Stimulated activated CD8-positive, alpha-beta memory T cell treated with anti-CD3 and anti-CD28 coated beads, Interleukin-15, amount 100 ng/mL, for 1 hour (primary cell): ENCODE measurements at regions not wholly inside any gene's neighbourhood (a gene's known extent, or its start where the extent isn't known, plus 50 kb on each side); places are given as distances from the start of the nearest gene placed in this dataset.

ENCODE experiments used
- DNase-seq: peaks from one replicate; pipeline ENCODE4 v3.0.0-alpha.2; 2020; ENCODE audit warnings: low read depth

DNA sequence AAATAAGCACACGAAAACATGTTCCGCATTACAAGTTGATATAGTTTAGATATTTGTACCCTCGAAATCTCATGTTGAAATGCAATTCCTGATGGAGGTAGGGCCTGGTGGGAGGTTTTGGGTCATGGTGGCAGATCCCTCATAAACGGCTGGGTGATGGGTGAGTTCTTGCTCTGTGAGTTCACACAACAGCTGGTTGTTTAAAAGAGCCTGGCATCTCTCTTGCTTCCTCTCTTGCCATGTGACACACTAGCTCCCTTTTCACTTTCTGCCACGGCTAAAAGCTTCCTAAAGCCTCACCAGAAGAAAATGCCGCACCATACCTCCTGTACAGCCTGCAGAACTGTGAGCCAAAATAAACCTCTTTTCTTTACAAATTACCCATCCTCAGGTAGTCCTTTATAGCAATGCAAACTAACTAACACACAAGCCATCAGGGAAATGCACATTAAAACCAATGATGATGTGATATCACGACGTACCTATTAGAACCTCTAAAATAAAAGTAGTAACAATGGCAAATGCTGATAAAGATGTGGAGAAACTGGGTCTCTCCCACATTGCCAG is 188.5 kb downstream of the ANAPC1 start:
- DNase-seq, result no peak

DNA sequence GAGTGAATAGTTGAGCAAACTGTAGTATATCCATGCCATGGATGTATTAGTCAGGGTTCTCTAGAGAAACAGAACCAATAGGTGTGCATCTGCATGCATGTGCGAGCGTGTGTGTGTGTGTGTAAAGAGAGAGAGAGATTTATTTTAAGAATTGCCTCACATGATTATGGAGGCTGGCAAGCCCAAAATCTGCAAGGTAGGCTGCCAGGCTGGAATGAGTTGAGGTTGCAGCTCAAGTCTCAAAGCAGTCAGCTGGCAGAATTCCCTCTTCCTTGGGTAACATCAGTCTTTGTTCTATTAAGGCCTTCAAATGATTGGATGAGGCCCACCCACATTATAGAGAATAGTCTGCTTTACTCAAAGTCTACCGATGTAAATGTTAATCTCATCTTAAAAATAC is 187.8 kb downstream of the ANAPC1 start:
- no peak for DNase-seq

DNA sequence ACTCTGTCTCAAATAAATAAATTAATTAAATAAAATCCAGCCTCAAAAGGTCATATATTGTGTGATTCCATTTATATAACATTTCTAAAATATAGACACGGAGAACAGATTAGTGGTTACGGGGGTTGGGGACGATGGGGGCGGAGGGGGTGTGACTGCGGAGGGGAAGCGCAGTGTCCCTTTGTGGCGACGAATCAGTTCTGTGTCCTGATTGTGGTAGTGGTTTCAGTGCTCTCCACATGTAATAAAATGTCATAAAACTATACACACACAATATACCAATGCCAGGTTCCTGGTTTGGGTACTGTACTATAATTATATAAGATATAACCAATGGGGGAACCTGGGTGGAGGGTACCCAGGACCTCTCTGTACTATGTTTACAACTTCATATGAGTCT is 186.4 kb downstream of the ANAPC1 start:
- no peak for DNase-seq

DNA sequence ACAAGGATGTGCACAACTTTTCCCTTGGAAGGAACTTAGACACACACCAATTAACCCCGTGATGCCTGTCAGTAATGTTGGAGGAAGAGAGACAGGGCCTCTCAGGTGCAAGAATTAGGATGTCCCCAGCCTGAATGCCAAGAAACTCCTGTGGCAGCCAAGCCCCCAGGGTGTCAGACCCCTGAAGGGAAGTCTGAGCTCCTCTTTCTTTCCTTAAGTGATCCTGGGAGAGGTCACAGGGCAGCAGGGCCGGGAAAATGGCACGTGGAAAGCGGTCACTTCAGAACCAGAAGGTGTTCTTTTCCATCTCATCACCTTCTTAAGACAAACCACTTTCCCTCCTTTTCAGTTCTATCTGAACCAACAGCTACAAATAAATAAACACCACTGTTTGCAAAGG is 185.9 kb downstream of the ANAPC1 start:
- DNase-seq, result no peak

DNA sequence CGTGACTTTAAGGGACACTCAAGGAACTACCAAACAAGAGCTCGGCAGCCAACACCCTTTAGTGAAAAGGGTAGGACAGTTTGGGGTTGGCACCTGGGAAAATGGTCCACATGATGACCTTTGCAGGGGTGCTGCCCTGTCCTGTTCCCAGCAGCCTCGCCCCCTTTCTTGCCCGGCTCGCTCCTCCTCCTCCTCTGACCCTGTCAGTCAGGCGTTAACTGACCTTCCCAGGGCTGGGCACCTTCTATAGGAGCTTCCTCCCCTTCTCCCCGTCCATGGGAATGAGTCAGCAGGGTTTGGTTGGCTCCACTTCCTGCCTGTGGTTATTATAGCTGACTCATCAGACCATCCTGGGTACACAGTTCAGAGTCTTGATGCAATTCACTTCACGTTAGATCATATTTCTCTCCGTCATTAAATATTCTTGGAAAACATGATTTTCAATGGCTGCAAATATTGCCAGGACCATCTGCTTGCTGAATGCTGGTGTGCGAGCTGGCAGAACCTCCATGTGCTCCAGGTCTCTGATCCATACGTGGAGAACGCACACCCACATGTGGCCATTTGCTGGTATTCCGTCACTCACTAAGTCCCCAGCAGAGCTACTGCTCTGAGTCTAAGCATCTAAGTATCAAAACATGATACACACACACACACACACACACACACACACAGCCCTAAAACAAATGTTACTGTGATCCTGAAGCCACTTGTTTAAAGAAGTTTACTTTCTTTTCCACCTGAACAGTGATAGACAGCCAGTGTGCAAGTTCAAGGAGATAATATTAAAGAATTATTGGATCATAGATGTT is 185.0 kb downstream of the ANAPC1 start:
- no peak for DNase-seq

DNA sequence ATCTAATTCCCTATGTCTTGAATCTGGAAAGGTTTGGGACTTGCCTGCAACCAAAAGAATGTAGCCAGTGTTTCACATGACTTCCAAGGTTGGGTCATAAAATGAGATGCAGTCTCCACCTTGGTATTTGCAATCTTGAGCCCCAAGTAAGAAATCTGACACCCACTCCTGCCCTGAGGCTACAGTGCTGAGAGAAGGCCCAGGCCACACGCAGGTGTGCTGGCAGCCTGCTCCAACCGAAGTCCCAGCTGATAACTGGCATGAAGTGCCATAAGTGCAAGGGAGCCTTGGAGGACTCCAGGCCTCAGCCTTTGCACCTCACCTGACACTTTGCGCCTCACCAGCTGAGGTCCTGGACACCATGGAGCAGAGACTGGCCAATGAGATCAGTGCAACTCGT is 182.7 kb downstream of the ANAPC1 start:
- no peak for DNase-seq

DNA sequence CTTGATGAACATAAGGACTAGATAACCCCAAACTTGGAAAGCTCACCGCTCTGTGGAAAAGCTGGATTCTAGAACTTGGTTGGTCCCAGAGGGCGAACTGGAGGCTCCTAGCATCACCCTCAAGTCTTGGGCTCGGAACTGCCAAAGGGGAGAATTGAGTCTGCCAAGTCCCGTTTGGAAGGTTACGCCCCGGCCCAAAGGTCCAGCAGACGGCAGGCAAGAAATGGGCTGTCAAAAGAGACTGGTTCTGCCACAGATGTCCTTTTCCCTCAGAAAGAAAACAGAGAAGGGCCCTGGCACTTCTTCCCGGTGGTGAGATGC is 182.2 kb downstream of the ANAPC1 start:
- no peak for DNase-seq

DNA sequence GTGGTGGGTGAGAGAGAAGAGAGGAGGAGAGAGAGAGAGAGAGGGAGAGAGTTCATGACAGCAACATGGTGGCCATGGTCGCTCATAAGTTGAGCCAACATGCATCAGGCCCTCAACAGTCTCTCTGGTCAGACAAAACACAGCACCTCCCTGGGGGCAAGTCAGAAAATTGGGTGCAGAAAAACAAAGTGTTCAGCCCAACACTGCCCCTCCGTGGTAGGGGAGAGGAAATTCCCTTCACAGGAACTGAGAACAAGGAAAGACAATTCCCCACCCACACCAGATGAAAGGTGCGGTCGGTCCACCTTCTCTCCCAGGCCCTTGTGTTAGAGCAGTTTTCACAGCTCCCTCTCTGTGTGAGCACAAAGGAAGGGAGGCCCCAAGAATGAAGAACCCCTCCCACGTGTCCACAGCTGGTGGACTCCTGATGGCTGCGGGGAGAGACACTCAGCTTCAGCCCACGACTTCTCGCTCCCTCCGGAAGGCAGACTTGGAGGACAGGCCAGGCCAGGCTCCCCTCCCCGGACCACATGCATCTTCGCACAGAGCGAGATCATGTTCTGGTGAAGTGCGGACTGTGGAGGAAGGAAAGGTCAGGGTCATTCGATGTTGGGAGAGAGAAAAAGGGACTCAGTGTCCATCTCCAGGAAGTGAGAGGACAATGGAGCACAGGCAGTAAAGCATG is 181.7 kb downstream of the ANAPC1 start:
- peak; percentile 23 for DNase-seq

DNA sequence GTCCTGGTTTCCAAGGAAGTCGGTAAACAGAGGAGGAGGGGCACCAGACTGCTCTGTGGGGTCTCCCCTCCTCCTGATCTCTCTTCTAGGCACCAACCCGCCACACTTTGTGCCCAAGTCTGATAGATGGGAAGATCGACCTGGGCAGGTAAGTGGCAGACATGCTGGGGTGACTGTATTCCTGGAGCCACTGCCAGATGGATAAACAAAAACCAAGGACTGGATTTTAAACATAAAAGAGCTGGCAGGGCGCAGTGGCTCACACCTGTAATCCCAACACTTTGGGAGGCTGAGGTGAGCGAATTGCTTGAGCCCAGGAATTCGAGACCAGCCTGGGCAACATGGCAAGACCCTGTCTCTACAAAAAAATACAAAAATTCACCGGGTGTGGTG is 181.2 kb downstream of the ANAPC1 start:
- DNase-seq, result no peak

DNA sequence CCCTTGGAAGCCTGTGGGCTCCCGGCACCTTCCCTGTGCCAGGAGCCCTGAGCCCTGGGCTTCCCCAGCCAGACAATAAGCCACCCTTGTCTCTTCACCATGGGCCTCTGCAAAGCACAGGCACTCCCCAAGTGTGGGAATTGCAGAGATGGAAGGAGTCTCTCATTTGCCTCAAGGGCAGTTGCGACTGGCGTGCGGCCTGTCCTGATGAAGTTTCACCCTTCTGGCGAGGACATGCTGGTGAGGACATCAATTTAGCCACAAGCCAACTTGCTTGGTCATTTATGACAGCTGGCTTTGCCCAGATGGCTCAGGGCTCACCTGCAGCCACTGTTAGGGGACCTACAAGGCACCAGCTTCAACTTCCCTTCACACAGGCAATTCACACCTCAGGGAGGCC is 180.2 kb downstream of the ANAPC1 start:
- no peak for DNase-seq

DNA sequence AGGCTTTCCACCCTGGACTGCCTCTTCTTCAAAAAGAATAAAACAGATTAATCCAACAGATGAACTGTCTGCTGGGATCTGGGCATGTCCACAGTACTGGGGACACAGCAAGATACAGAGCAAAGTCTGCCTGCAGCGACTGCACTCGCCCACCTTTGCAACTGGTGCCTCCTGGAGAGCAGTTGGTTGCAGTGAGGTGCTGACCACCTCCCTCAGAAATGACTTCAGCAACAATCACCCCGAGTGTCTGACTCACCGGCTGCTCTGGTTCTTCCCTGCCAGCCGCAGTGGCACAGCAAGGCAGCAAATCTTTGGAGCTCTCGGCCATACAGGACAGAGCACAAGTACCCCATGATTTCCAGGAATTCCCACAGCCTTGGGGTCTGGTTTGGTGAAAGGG is 179.7 kb downstream of the ANAPC1 start:
- DNase-seq, result no peak

DNA sequence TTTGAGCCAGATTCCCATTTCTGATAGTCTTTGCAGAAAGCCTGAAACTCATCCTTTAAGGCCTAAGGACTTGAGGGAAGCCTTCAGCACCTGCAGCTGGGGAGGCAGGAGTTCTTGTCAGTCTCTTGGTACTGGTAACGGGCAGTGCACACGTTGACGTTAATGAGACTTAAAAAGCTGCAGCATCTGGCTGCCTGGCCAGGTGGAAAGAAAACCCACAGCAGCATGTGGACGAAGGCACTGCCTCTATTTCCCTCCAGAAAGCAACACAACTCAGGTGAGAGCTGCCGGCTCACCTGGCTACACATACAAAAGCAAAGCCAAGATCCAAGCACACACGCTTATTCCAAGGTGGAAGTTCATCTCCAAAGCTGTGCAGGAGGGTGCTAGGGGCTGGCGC is 178.8 kb downstream of the ANAPC1 start:
- DNase-seq, result no peak

DNA sequence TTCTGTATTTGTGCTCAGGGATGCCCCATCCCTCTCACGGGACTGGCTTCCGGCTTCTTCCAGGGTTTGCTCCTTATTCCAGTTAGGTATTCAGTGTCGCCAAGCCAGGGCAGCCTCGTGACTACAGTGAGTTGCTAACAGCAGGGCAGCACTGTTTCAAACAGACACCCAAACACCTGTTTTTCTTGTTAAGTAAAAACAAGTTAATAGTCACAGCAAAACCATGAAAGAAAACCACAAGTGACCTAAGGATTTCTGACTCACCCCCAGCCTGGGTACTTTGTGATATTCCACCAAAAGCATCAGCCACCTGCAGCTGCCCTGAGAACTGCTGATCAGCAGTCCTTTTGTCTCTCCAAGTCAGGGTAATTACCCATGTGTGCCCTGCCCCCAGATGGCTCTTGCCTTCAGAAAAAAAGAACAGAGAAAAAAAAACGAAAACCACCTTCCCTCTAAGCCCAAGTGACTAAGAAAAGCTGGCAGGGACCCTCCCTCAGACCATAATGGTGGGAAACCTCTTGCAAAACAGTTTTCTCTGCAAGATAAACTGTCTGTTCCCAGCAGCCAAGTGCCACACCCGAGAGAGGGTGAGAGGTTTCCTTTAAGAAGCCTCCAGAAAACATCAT is 178.2 kb downstream of the ANAPC1 start:
- peak; percentile 6 for DNase-seq

DNA sequence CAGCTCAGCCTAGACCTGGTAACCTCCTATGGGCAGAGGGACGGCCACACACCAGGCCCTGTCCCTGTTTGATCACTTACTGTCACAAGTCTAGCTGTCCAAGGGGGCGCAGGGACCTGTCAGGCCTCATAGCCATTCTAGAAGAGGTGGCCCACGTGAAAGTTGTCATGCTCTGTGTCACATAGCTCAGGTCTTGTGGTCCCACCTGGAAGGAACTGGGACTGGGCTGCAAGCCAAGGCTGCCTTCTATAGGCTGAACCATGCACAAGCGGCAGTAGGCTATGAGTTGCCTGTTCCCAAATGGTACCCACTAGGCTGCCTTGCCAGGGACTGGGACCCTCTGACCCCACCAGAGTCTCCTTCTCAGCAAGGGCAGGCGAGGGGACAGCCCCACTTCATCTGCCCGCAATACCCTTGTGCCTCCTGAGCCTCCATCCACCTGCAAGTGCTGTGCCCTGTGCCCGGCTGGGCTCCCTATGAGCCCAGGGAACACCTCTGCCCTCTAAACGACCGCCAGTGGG is 177.5 kb downstream of the ANAPC1 start:
- no peak for DNase-seq

DNA sequence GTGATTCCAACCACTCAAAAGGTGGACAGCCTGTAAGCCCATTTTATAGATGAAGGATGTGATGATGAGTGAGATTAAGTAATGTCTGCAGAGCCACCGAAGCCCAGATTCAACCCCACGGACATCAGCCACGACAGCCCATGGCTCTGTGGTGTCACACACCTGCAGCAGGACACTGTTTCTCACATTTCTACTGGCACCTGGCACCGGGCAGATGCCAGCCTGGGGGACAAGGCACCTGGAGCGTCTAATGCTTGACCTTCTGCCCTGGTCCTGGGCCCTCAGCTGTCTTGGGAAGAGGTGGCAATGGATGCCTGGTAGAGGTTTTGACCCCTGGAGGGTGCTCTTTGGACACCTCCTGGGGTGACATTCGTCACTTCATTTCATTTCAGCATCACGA is 176.3 kb downstream of the ANAPC1 start:
- no peak for DNase-seq

DNA sequence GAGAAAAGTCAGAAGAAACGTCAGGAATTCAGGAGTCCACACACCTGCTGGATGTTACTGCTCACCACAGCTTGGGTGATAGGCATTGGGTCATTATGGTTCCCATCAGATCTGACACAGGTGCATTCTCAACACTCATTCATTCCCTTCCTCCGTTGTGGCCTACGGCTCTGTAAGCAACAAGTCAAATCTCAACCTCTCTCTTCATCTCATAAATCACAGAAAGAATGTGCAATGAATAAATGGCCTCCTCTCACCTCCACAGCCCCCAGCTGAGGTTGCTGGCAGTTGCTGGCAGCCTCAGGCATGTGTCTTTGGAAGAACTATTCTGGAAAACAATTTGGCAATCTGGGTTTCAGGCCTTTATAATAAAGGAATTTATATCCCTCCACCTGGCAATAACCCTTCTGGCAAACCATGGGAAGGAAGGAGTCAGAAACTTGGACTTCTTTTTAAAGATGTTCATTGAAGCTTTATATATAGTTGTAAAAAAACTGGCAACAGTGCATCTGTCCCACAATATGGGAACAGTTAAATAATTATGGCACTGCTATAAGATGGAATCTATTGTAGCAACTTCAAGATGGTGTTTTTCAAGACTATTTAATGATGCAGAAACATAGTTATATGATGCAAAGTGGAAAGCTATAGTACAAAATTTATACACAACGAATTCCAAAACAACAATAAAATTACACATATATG is 175.4 kb downstream of the ANAPC1 start:
- no peak for DNase-seq

DNA sequence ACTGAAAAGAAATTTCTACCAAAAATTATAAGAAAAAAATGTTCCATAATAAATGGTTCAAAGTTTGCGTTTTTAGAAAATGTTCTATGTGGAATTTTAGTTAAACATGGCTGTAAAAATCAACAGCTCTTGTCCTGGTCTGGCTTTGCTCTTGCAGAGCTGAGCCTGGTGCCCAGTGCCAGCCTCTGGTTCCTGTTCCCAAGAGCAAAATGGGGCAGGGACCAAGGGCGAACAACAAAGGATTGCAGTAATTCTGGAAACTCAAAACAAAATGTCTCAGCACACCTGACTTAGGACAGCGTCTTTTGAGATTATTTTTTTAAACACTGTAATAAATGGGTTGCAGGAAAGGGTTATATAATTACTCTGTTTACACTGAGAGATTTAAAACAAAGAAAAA is 174.7 kb downstream of the ANAPC1 start:
- no peak for DNase-seq

DNA sequence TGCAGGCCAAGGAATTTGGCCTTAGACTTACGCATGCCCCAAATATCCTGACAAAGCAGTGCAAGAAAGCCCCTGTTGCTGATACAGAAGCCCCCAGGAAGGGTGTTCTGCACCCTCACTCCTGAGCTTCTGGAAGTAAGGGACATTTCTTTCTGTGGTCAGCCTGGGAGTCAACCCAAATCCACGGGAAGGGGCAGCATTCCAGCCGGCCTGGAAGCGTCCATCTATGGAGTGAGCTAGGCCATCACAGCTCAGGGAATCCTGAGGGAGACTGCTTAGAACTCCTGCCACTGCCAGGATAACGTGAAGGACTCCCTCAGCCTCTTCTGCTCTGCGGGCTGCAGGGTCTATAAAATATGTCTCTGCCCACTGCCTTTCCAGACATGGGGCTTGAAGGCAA is 173.9 kb downstream of the ANAPC1 start:
- no peak for DNase-seq

DNA sequence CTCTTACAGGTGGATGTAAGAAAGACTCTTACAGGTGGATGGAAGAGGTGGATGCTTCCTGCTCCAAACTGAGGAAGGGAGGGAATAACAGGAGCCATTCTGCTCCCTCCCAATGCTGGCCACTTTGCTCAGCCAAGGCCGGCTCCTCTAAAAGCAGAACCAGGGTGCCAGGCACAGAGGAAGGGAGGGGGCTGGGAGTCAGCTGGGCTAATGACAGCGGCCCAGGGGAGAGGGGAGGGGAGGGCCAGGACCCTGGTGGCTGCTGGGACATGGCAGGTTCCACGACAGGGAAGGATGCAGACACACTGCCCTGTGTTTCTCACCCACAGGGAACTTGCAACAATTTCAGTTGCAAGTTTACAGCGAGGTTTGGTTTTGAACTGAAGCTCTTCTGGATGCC is 173.4 kb downstream of the ANAPC1 start:
- DNase-seq, result no peak

DNA sequence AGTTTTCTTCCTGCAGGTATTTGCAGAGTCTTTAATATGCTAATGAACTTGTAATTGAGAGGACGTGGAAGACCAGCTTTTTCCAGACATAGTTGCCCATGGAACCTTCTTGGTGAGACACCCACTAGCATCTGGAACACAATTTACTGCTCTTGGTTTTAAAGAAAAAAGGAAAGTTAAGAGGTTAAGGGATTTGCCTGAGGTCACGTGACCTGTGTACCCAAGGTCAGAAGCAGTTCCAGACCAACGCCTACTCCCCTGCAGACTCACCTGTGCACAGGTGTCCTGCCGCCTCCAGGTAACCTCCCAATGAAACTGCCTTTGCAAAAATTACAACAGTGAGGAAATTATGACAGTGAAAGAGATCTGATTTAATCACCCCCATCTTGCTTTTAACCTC is 172.7 kb downstream of the ANAPC1 start:
- no peak for DNase-seq

DNA sequence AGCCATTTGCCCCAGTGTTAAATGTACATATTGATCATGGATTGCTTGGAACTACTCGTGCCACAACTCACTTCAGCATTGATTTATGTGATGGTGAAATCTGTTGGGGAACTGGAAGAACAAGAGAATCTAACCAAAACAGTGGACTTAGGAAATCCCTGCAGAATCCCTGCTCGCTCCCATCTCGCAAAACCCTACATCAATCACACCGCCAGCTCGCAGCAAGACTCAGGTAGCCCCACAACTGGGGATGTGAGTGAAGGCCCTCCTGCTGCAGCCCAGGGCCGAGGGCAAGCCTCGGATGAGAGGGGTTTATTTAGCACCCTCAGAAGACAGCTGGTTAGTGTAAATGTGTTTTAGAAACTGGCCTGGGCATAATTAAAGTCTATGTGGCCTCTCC is 171.6 kb downstream of the ANAPC1 start:
- no peak for DNase-seq

DNA sequence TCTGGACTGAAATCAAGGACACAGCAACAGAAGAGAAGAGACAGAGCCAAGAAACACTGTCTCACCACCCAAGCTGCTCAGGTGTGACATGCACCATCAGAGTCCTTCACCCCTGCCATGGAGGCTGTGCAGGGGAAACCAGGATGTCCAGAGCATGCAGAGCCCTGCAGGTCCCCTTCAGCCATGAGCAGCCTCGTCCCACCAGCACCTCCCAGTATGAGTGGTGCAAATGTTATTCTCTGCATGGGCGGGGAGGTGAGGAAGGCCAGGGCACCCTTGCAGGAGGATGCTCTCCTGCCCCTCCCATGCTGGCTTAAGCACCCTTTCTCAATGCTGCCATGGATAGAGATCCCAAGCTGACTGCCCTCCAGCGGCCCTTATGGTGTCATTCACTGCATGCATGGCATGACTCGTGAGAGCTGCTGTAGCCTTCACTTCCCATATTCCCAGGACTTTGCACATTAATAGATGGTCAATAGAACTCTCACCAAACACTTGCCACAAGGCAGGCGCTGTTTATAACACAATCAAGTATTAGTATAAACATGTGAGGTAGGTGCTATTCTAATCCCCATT is 171.0 kb downstream of the ANAPC1 start:
- DNase-seq, result no peak
